Fibroblast of villous mesenchyme (primary cell): ENCODE measurements at regions not wholly inside any gene's neighbourhood (a gene's known extent, or its start where the extent isn't known, plus 50 kb on each side); places are given as distances from the start of the nearest gene placed in this dataset.

Experiments used
- DNase-seq: peaks from one replicate; pipeline ENCODE4 v3.0.0-alpha.2; 2010; ENCODE audit warnings: low read depth
- H3K4me3 ChIP-seq: 2 replicates; pipeline ENCODE4 v1.5.1; 2011; ENCODE audit warnings: low read depth, mild to moderate bottlenecking, low read length
- TF ChIP-seq, protein P1 (sequence below): IDR thresholded peaks from 2 replicates; pipeline ENCODE4 v1.5.1; 2012; ENCODE audit warnings: low read depth, mild to moderate bottlenecking, low read length; ENCODE audit not compliant: insufficient read depth

- DNase-seq = no peak
- H3K4me3 ChIP-seq = no peak overlapping the region
- TF ChIP-seq, protein P1, sequence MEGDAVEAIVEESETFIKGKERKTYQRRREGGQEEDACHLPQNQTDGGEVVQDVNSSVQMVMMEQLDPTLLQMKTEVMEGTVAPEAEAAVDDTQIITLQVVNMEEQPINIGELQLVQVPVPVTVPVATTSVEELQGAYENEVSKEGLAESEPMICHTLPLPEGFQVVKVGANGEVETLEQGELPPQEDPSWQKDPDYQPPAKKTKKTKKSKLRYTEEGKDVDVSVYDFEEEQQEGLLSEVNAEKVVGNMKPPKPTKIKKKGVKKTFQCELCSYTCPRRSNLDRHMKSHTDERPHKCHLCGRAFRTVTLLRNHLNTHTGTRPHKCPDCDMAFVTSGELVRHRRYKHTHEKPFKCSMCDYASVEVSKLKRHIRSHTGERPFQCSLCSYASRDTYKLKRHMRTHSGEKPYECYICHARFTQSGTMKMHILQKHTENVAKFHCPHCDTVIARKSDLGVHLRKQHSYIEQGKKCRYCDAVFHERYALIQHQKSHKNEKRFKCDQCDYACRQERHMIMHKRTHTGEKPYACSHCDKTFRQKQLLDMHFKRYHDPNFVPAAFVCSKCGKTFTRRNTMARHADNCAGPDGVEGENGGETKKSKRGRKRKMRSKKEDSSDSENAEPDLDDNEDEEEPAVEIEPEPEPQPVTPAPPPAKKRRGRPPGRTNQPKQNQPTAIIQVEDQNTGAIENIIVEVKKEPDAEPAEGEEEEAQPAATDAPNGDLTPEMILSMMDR = no peak
Observed at GRCh38 chr5:85077581-85077980, 692.9 kb upstream of the EDIL3 start.

DNA sequence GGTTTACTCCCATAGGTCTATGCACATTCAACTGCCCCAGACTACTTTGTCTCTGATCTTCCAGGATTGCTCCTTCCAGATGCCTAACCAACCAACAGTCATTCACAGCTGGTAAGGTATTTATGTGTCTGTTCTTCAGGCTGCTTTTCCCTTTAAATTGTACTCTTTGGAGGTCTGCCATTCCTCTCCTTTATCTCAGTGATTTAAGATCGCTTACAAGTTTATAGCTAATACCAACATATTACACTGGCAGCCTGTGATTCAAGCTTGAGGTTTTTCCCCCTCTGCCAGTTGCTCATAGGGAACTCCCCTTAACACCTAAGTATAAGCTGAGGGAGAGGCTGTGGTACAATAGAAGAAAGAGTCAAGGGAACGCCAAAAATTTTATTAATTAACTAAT is 711.7 kb upstream of the EDIL3 start:
- DNase-seq = no peak
- TF ChIP-seq, protein P1 = no peak
- H3K4me3 ChIP-seq = no peak overlapping the region

DNA sequence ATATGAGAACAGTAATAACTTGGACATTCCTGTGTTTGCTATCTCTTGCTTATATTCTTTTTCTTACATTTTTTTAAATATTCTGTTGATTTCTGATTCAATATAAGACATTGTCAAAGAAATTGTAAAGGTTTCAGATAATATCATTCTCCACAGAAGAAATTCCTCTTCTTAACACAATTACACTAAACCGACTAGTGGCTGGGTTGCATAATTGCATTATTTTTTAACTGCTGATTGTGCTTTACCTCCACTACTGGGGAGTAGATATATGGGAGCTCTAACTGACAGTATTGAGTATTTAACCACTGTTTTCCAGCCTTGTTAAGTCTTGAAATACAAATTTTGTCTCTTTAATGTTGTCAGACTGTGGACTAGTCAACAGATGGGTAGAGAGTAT is 723.8 kb upstream of the EDIL3 start:
- DNase-seq = no peak
- no peak overlapping the region for H3K4me3 ChIP-seq
- TF ChIP-seq, protein P1 = no peak

- TF ChIP-seq, protein P1 = no peak
- no peak overlapping the region for H3K4me3 ChIP-seq
- no peak for DNase-seq
Observed at GRCh38 chr5:85109616-85110015, 724.9 kb upstream of the EDIL3 start.

- TF ChIP-seq, protein P1 = no peak
- peak; percentile 0 for DNase-seq
Observed at GRCh38 chr5:85132269-85132668, 747.6 kb upstream of the EDIL3 start.

GRCh38 chr5:85140471-85140870 is 755.8 kb upstream of the EDIL3 start:
- TF ChIP-seq, protein P1 = no peak

More at GRCh38 chr5:85132269-85132668, 747.6 kb upstream of the EDIL3 start:
- H3K4me3 ChIP-seq = no peak overlapping the region

GRCh38 chr5:85143138-85143537 is 758.5 kb upstream of the EDIL3 start:
- H3K4me3 ChIP-seq = no peak overlapping the region
- TF ChIP-seq, protein P1 = no peak
- DNase-seq = no peak

More at GRCh38 chr5:85140471-85140870, 755.8 kb upstream of the EDIL3 start:
- no peak for DNase-seq
- no peak overlapping the region for H3K4me3 ChIP-seq
